ENCODE measurements at regions not wholly inside any gene's neighbourhood (a gene's known extent, or its start where the extent isn't known, plus 50 kb on each side); places are given as distances from the start of the nearest gene placed in this dataset.

GRCh38 chr13:106352850-106353249 lies 182.6 kb downstream of the EFNB2 start:
- no peak for DNase-seq (ENCODE audit: low read depth in 2 of 2)

DNA sequence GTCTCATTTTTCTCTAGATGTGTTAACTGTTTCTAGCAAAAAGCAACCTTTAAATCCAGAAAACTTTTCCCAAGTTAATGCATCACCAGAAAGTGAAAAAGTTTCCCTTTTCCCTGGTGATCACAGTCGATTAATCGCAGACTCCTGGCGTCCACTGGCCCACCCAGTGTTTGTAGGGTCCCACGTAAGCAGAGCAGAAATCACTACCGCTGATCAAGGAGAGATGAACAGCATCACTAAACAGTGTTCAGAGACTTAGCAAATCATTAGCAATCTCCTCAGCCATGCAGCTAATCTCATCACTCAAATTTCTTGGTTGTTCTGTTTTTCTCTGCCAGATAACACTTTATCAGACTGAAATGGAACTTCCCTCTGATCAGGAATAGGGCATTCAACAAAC lies 184.2 kb downstream of the EFNB2 start:
- no peak for DNase-seq (ENCODE audit: low read depth in 2 of 2)

GRCh38 chr13:106350208-106350607 lies 185.3 kb downstream of the EFNB2 start:
- DNase-seq (ENCODE audit: low read depth in 2 of 2): no peak

DNA sequence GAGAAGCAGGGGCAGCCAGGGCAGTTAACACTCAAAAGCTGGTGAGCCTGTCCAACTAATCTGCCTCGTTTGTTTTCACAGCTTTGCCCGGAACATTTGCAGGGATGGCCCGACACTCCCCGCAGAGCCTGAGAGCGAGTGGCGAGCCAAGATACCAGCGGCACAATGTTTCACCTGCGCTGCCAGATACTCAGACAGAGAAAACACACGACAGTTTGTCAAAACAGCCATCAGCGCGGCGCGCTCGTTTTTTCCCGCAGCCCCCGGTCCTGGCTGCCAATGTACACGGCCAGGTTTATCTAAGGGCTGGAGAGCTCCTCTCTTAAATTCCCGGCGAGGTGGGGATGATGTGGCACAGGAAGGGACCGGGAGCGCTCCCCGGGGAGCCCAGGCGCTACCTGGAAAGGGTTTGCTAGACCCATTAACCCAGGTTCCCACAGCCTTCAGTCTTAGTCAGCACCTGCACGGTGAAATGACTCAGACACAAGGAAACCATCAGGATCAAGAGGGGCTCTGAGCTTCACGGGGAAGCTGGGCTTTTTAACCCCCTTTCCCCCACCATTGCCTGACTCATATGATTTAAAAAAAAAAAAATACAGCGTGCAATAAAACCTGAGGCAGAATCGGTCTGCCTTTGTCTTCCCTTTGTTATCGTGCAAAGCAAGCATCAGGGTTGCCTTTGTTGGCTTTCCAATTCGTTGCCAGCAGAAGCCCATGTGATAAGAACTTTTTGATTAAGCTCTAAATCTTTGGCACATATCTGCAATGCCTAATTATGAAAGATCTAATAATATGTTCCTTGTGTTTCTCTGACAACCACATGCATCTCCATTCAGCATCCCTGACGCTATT lies 186.2 kb downstream of the EFNB2 start:
- peak; percentile 66 to 99 for DNase-seq (ENCODE audit: low read depth in 2 of 2)

DNA sequence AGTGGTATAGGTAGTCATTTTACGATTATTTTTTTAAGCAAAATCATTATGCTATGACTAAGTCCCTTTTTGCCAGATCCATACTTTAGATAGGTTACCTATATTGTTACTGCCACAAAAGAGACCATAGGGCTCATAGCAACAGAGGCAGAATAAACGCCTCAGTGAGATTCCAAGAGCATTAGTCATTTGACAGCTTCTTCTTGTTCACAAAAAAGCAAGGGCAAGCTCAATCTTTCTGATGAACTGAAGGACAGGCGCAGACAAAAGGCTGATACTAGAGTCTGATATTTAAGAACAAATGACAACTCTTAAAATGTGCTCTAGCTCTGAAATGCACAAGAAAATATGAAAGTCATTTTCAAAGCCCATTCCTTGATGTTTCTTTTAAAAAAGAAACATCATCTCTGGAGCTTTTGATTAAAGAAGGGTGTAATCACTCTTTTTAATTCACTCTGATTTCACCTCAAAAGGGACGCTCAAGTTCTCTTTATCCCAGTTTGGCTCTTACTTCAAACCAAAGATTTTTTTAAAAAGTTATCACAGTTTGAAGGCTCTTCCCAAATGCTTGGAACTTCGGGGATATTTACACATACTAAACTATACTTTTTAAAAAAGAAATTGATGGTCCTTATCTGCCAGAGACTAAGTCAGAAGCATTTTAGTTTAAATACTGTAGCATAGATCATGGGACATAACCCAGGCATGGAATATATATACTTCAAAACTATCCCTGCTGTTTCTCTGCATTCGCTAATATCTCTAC lies 187.2 kb downstream of the EFNB2 start:
- DNase-seq (ENCODE audit: low read depth in 2 of 2): peak; percentile 21 to 81

- no peak for DNase-seq (ENCODE audit: low read depth in 2 of 2)
These were observed 191.1 kb downstream of the EFNB2 start for GRCh38 chr13:106344342-106344741.

- DNase-seq (ENCODE audit: low read depth in 2 of 2): no peak
These were observed 191.6 kb downstream of the EFNB2 start for GRCh38 chr13:106343836-106344235.

GRCh38 chr13:106340249-106340648 lies 195.2 kb downstream of the EFNB2 start:
- DNase-seq (ENCODE audit: low read depth in 2 of 2): no peak

DNA sequence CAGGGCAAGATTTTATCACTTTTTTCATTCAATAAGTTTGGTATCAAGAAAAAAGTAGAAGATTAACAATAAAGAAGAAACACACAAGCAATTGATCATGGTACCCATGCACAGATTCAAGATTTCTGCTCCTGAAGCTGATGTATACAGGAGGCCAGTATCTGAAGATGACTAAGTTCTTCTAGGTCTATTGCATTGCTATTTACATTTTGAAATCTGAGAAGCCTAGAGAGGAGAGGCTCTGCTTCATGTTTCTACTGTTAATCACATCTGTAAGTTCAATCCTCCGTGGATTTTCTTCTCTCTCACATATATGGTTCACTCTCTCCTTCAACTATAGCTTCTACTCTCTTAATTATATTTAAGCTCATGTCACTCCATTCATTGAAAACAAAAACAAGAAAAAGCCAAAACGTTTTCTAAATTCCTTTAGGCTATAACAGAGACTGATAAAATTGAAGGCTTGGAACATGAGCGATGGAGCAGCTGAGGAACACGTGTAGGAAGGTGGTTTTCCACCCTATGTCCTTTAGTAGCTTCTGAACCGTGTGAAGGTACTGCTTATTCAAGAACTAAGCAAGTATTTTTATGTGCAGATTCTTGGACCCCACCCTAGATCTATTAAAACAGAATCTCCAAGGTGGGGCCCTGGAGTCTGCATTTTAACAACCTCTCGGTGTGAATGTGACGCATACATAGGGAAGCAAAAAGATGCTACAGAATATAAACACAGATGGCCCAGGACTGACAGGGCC lies 198.2 kb downstream of the EFNB2 start:
- no peak for DNase-seq (ENCODE audit: low read depth in 2 of 2)

GRCh38 chr13:106336668-106337067 lies 198.8 kb downstream of the EFNB2 start:
- no peak for DNase-seq (ENCODE audit: low read depth in 2 of 2)

DNA sequence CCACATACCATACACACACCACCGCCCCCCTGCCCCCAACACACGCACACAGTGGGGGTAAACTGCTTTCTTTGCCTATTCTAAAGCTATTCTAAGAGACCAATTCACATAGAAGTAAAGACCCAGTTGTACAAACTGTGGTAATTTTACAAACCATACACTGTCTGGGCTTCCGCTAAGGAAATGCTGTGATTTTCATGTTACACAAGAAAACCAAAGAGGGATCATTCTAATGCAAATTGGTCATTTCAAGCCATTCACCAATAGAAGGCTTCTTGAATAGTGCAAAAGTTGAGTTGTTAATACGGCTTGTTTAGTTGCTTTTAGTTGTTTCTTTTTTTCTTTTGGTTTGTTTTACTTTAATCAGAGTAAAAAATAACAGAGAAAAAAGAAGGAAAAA lies 202.8 kb downstream of the EFNB2 start:
- DNase-seq (ENCODE audit: low read depth in 2 of 2): no peak

DNA sequence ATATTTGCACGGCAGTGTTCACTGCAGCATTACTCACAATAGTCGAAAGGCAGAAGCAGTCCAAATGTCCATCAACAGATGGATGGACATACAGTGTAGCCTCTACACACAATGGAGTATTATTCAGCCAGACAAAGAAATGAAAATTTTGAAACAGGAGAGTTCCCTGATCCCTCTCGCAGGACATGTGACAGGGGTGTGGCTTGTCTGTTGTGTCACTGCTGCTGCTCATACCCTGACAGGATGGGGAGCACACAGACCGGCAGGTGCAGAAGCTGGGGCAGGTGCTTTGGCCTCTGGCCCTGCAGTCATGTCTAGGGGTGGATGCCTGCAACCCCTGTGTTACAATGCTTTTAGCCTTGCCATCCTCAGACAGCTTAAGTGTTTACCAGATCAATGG lies 204.3 kb downstream of the EFNB2 start:
- no peak for DNase-seq (ENCODE audit: low read depth in 2 of 2)

DNA sequence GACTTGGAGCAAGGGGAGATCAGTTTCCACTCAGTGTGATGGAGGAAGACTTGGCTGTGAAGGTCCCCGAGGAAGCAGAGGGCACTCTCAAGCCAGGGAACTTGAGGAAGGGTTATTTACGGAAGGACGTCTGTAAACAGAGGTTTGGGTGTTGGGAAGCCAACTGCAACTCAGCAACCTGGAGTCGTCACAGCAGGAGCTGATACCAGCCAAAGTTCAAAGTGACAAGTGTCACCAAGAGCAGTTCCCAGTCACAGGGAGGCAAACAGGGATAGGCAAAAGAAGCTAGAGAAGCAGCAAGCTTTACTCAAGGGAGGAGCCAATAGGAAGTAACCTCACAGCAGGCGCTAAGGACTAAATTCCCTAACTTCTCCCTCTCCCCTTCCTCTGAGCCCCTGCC lies 205.5 kb downstream of the EFNB2 start:
- no peak for DNase-seq (ENCODE audit: low read depth in 2 of 2)

DNA sequence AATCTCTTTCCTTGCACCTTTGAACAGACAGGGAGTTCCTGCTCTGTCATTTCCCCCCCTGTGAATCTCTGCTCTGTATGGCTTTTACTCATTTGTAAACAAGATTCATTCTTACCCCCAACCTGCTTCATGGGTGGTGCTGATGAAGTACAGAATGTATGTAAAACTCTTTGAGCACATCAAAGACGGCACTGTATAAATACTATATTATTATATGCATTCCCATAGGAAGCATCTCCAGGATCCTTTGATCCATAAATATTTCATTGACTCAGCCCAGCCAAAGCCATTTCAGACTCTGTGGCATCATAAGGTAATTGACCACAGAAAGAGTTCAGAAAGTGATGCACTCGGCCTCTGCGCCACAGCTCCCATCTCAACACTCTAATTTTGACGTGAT lies 208.7 kb downstream of the EFNB2 start:
- no peak for DNase-seq (ENCODE audit: low read depth in 2 of 2)

DNA sequence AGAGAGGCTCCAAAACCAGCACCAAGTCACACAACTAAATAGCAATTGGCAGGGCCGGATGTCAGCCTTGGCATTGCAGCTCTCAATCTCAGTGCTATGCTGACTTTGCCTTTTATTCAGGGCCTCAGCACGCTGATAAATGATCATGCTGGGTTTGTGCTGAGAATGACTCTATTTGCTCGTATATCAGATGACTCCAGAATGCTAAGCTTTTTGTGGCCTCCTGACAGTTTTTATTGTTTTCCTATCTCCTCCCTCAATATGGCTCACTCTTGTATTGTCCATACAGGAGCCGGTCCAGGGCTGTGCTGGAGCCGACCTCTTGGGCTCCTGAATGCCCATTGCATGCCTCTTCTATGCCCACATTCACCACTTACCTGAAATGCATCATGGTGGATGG lies 211.0 kb downstream of the EFNB2 start:
- DNase-seq (ENCODE audit: low read depth in 2 of 2): no peak

- no peak for DNase-seq (ENCODE audit: low read depth in 2 of 2)
These were observed 212.8 kb downstream of the EFNB2 start for GRCh38 chr13:106322628-106323027.

DNA sequence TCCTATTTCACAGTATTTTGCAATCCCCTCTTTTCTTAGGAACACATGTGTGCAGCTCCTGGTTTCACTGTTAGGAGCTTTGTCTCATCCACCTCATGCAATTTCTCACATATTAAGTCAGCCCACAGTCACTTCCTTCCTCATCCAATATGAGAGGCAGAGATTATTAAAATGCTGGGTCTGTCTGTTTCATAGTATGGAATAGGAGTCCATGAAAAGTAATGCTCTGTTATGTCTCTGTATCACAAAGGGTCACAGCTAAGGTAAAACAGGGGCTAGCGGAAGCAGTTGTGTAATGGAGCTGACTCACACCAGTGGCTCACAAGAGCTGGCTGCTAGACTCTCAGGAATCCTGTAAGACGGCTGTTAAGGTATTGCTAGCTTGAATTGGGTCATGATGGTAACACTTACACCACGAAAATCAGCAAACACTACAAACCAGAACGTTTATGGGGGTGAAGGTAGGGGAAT lies 216.5 kb downstream of the EFNB2 start:
- peak; percentile 58 to 98 for DNase-seq (ENCODE audit: low read depth in 2 of 2)

DNA sequence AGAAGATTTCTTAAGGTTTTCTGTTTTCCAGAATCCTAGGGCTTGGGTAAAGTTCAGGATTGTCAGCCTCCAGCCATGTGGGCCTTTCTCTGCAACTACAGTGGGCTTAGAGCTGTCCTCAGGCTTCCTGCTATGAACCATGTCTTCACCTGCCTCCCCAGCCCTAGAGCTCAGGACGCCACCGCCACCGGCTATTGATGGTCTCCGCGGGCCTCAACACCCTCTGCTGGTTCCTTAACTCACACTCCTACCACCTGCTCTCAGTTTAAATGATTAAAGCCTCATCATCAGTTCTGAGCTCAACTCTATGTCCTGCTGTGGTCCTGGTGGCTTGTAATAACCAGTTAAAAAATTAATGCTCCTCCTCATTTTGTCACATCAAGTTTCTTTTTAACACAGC lies 221.0 kb downstream of the EFNB2 start:
- DNase-seq (ENCODE audit: low read depth in 2 of 2): no peak

GRCh38 chr13:106311004-106311403 lies 224.5 kb downstream of the EFNB2 start:
- DNase-seq (ENCODE audit: low read depth in 2 of 2): no peak

DNA sequence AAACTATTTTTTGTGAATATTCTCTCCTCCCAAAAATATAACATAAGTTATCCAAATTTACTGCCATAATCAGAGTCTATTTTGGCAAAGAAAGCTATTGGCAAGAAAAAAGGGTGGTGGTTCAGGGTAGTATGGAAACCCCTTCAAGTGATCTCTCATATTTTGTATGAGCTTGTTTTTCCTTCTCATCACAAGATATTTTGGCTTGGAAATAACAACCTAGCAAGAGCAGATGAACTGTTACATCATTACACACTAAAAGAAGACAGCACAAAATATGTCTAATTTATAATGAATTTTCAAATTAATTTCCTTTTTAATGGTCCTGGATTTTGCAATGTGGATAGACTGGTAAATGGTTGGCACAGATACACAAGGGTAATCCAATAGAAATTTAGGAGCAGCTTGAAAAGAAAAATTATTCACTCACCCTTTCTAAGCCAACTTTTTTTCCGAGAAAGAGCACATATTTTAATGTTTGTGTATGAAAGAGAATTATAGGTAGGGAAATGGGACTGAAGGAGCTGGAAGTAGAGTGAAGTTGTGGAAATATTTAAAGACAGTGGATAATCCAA lies 225.1 kb downstream of the EFNB2 start:
- DNase-seq (ENCODE audit: low read depth in 2 of 2): no peak

GRCh38 chr13:106306748-106307277 lies 228.6 kb downstream of the EFNB2 start:
- DNase-seq (ENCODE audit: low read depth in 2 of 2): no peak
